ENCODE measurements at regions not wholly inside any gene's neighbourhood (a gene's known extent, or its start where the extent isn't known, plus 50 kb on each side); places are given as distances from the start of the nearest gene placed in this dataset.
A peak's percentile ranks its signal among the peaks of the same experiment; 100 is the strongest.
"Not testable (repeated sequence)": the region's sequence is repeated elsewhere in the genome, so short reads cannot be mapped to it uniquely, and the experiment has no call there.

DNA sequence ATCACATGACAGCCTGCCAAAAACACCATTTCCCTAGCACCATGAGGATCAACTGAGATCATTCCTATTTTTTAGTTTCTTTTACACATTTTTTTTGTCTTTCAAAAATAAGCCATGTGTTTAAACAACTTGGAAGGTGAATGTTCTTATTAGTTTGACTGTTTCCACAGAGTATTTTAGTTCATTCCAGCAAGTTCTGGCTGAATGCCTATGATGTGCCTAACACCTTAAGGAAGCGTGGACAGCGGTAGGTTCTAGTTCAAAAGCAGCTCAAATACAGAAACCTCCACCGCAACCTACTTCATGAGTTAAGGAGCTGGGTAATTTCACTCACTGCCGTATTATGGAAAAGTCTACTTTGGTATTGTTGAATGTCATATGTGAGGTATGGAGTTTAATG, 101.3 kb upstream of the ADAMTS9 start:
- Mint-ChIP-seq H3K4me1 (ENCODE audit: unreplicated experiment) (no peaks in the 10 kb centered on the region), H3K36me3 (no peaks in the 10 kb centered on the region), H3K4me3 (no peak overlapping the region), H3K27me3 (no peaks in the 10 kb centered on the region), H3K27ac (no peak overlapping the region), H3K9me3 (no peaks in the 10 kb centered on the region)
- DNase-seq (ENCODE audit: extremely low spot score, unreplicated experiment): no peak
- TF ChIP-seq, protein P1, sequence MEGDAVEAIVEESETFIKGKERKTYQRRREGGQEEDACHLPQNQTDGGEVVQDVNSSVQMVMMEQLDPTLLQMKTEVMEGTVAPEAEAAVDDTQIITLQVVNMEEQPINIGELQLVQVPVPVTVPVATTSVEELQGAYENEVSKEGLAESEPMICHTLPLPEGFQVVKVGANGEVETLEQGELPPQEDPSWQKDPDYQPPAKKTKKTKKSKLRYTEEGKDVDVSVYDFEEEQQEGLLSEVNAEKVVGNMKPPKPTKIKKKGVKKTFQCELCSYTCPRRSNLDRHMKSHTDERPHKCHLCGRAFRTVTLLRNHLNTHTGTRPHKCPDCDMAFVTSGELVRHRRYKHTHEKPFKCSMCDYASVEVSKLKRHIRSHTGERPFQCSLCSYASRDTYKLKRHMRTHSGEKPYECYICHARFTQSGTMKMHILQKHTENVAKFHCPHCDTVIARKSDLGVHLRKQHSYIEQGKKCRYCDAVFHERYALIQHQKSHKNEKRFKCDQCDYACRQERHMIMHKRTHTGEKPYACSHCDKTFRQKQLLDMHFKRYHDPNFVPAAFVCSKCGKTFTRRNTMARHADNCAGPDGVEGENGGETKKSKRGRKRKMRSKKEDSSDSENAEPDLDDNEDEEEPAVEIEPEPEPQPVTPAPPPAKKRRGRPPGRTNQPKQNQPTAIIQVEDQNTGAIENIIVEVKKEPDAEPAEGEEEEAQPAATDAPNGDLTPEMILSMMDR (conservative IDR thresholded peaks at IDR 0.05): no peak

DNA sequence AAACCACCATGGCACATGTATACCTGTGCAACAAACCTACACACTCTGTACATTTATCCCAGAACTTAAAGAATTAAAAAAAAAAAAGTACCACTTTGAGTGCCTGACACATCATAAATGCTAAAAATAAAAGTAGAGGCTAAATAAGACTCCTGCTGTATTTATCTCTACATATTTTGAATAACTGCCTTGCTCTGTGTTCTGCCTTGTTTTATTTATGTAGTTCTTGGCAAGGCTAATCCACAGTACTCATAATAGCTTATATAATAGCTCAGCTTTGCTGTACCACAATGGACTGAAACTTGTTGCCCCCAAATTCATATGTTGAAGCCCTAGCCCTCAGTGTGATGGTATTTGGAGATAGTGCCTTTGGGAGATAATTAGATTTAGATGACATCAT, 95.4 kb upstream of the ADAMTS9 start:
- H3K27me3 Mint-ChIP-seq: no peaks in the 10 kb centered on the region
- H3K27ac Mint-ChIP-seq: no peak overlapping the region
- H3K4me1 Mint-ChIP-seq (ENCODE audit: unreplicated experiment): no peaks in the 10 kb centered on the region
- no peak for DNase-seq (ENCODE audit: extremely low spot score, unreplicated experiment)
- H3K4me3 Mint-ChIP-seq: no peak overlapping the region
- TF ChIP-seq, protein P1 (conservative IDR thresholded peaks at IDR 0.05): no peak
- H3K36me3 Mint-ChIP-seq: no peaks in the 10 kb centered on the region
- H3K9me3 Mint-ChIP-seq: peaks cover 3% of the 10 kb centered on the region

DNA sequence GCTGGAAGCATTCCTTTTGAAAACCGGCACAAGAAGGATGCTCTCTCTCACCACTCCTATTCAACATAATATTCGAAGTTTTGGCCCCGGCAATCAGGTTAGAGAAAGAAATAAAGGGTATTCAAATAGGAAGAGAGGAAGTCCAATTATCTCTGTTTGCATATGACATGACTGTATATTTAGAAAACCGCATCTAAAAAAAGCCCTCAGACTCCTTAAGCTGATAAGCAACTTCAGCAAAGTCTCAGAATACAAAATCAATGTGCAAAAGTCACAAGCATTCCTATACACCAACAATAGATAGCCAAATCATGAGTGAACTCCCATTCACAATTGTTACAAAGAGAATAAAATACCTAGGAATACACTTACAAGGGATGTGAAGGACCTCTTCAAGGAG, 93.1 kb upstream of the ADAMTS9 start:
- H3K4me1 Mint-ChIP-seq (ENCODE audit: unreplicated experiment); H3K4me3 Mint-ChIP-seq; DNase-seq (ENCODE audit: extremely low spot score, unreplicated experiment); H3K9me3 Mint-ChIP-seq; H3K27ac Mint-ChIP-seq; H3K36me3 Mint-ChIP-seq; H3K27me3 Mint-ChIP-seq: not testable (repeated sequence)

DNA sequence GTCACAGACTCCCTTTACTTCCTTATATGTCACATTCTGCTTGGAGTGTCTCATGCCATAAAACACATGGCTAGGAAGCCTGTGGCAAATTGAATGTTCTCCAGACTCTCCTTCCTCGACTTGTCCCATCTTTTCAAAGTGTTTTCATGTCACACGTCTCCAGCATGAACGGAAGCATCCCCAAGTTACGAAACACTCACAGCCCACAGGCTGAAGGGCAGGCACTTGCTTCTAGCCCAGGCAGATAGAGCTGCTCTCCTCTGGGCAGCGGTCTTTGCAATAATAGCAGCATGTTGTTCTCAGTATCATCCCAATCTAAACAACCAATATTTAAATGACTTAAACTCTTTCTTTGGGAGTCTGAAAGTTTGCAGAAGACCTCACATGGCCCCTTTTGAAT, 85.3 kb upstream of the ADAMTS9 start:
- Mint-ChIP-seq H3K36me3 (no peaks in the 10 kb centered on the region), H3K27me3 (no peaks in the 10 kb centered on the region), H3K4me3 (no peak overlapping the region), H3K9me3 (peaks cover 4% of the 10 kb centered on the region), H3K27ac (no peak overlapping the region), H3K4me1 (ENCODE audit: unreplicated experiment) (peaks cover 9% of the 10 kb centered on the region)
- TF ChIP-seq, protein P1 (conservative IDR thresholded peaks at IDR 0.05): no peak
- DNase-seq (ENCODE audit: extremely low spot score, unreplicated experiment): no peak

DNA sequence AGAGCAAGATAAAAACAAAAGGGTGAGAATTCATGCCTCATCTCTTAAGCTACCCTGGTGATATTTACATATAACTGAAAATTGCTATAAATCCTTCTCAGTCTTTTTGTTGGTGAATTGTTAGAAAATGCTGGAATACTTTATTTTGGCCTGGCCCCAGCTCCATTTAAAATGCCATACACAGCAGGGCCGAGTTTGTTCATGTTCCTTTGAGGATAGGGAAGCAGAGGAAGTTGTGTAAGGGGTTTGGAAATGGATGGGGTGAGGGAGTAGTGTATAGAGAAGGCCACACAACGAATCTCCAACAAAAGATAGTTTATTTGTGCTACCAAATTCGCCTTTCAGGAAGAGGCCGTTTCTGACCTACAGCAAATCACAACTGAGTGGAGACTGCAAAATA, 78.6 kb upstream of the ADAMTS9 start:
- H3K4me1 Mint-ChIP-seq (ENCODE audit: unreplicated experiment): peaks cover 13% of the 10 kb centered on the region
- TF ChIP-seq, protein P1 (conservative IDR thresholded peaks at IDR 0.05): no peak
- H3K27me3 Mint-ChIP-seq: no peaks in the 10 kb centered on the region
- no peak overlapping the region for H3K4me3 Mint-ChIP-seq
- DNase-seq (ENCODE audit: extremely low spot score, unreplicated experiment): no peak
- H3K36me3 Mint-ChIP-seq: no peaks in the 10 kb centered on the region
- H3K27ac Mint-ChIP-seq: peak overlapping the region; percentile 13
- H3K9me3 Mint-ChIP-seq: no peaks in the 10 kb centered on the region

DNA sequence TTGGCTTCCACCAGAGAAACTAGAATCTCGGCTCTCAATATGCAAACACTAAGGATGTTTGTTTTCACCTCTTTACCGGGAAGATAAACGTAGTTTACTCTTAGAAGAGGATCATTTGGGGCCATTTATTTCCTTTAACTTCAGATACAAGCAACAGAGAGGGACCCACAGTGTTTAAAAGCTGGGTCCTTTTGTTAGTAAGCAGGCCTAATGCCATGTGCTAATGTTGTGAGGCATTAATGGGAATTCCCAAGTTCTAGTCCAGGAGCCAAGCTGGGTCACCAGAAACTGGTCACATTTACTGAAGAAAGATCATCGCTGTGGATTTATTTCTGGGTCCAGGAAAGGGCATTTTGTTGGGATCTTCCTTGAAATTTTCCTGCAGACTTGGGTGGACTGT, 78.1 kb upstream of the ADAMTS9 start:
- Mint-ChIP-seq H3K4me3 (no peak overlapping the region), H3K27ac (no peak overlapping the region), H3K36me3 (no peaks in the 10 kb centered on the region), H3K27me3 (no peaks in the 10 kb centered on the region), H3K4me1 (ENCODE audit: unreplicated experiment) (peaks cover 13% of the 10 kb centered on the region), H3K9me3 (no peaks in the 10 kb centered on the region)
- no peak for DNase-seq (ENCODE audit: extremely low spot score, unreplicated experiment)
- TF ChIP-seq, protein P1 (conservative IDR thresholded peaks at IDR 0.05): no peak
